Osteoblast (primary cell): ENCODE measurements at regions not wholly inside any gene's neighbourhood (a gene's known extent, or its start where the extent isn't known, plus 50 kb on each side); places are given as distances from the start of the nearest gene placed in this dataset.

ENCODE experiments used
- DNase-seq: peaks from one replicate; pipeline ENCODE4 v3.0.0; 2011; ENCODE audit warnings: low spot score, mixed read lengths; ENCODE audit not compliant: insufficient read length; ENCODE audit errors: missing footprints
- H2AFZ ChIP-seq: 2 replicates; pipeline ENCODE4 v1.6.0; 2011; ENCODE audit warnings: mild to moderate bottlenecking, low read length
- H3K27ac ChIP-seq: 2 replicates; pipeline ENCODE4 v1.5.1; 2011; ENCODE audit warnings: mild to moderate bottlenecking, low read depth, low read length, moderate library complexity
- H3K27me3 ChIP-seq: 2 replicates; pipeline ENCODE4 v1.6.0; 2012; ENCODE audit warnings: mild to moderate bottlenecking, control low read depth, inconsistent platforms, low read length, moderate library complexity; ENCODE audit not compliant: insufficient read depth
- H3K36me3 ChIP-seq: 2 replicates; pipeline ENCODE4 v1.5.1; 2011; ENCODE audit warnings: mild to moderate bottlenecking, low read length, control low read depth, moderate library complexity; ENCODE audit not compliant: insufficient read depth
- H3K4me1 ChIP-seq: 2 replicates; pipeline ENCODE4 v1.5.1; 2011; ENCODE audit warnings: mild to moderate bottlenecking, low read length, control low read depth, moderate library complexity; ENCODE audit not compliant: insufficient read depth
- H3K4me2 ChIP-seq: 2 replicates; pipeline ENCODE4 v1.6.0; 2011; ENCODE audit warnings: mild to moderate bottlenecking, low read length; ENCODE audit not compliant: insufficient read depth
- H3K4me3 ChIP-seq: fragments of 200-600 bp; sonication (generic); 3 replicates; pipeline ENCODE4 v1.5.1; 2012; ENCODE audit warnings: mild to moderate bottlenecking, low read length, inconsistent platforms; ENCODE audit not compliant: insufficient read depth
- H3K79me2 ChIP-seq: 2 replicates; pipeline ENCODE4 v1.6.0; 2012; ENCODE audit warnings: mild to moderate bottlenecking, low read length, control low read depth, inconsistent platforms; ENCODE audit not compliant: insufficient read depth
- H3K9me3 ChIP-seq: 2 replicates; pipeline ENCODE4 v1.5.1; 2011; ENCODE audit warnings: low read depth, low read length, control low read depth
- H4K20me1 ChIP-seq: 2 replicates; pipeline ENCODE4 v1.6.0; 2012; ENCODE audit warnings: mild to moderate bottlenecking, low read length, control low read depth; ENCODE audit not compliant: insufficient read depth
- TF ChIP-seq, protein P1 (sequence below): IDR thresholded peaks from 2 replicates; pipeline ENCODE4 v1.5.1; 2011; ENCODE audit warnings: mild to moderate bottlenecking, low read depth, low read length, moderate library complexity; ENCODE audit errors: extremely low read depth

DNA sequence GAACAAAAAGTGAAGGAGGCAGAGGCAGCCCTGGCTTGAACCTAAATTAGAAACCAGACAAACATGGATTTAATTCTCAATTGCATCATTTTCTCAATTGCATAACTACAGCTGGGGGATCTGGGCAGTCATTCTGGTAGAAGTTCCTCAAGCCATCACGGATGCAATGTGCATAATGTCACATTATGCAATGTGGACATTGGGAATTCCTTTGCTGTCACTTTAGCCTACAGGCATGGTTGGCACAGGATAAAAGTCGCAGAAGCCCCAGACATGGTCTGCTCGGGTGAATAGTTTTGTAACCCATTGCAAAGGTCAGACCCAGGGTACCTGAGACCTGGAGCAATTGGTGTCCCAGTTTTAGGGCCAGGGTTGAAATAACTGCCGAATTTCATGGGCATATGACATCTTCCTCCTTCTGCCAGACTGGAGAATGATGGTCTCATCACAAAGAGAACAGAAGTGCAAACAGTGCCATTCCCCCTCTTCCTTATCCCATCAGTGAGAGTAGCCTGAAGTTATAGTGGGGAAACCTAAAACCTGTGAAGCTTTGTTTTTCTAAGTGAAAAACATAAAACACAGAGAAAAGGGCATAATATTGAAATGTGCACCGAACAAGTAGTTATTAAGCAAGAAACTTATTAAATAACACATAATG lies 290.8 kb downstream of the MSX2 start:
- no peaks in the 10 kb centered on the region for H3K36me3 ChIP-seq
- no peaks in the 10 kb centered on the region for H3K27me3 ChIP-seq
- no peaks in the 10 kb centered on the region for H3K4me1 ChIP-seq
- no peaks in the 10 kb centered on the region for H4K20me1 ChIP-seq
- H3K79me2 ChIP-seq = no peaks in the 10 kb centered on the region
- TF ChIP-seq, protein P1, sequence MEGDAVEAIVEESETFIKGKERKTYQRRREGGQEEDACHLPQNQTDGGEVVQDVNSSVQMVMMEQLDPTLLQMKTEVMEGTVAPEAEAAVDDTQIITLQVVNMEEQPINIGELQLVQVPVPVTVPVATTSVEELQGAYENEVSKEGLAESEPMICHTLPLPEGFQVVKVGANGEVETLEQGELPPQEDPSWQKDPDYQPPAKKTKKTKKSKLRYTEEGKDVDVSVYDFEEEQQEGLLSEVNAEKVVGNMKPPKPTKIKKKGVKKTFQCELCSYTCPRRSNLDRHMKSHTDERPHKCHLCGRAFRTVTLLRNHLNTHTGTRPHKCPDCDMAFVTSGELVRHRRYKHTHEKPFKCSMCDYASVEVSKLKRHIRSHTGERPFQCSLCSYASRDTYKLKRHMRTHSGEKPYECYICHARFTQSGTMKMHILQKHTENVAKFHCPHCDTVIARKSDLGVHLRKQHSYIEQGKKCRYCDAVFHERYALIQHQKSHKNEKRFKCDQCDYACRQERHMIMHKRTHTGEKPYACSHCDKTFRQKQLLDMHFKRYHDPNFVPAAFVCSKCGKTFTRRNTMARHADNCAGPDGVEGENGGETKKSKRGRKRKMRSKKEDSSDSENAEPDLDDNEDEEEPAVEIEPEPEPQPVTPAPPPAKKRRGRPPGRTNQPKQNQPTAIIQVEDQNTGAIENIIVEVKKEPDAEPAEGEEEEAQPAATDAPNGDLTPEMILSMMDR = no peak
- H3K27ac ChIP-seq = no peak overlapping the region
- H3K4me3 ChIP-seq = no peak overlapping the region
- no peak overlapping the region for H2AFZ ChIP-seq
- no peak overlapping the region for H3K4me2 ChIP-seq
- no peak for DNase-seq
- H3K9me3 ChIP-seq = no peaks in the 10 kb centered on the region

DNA sequence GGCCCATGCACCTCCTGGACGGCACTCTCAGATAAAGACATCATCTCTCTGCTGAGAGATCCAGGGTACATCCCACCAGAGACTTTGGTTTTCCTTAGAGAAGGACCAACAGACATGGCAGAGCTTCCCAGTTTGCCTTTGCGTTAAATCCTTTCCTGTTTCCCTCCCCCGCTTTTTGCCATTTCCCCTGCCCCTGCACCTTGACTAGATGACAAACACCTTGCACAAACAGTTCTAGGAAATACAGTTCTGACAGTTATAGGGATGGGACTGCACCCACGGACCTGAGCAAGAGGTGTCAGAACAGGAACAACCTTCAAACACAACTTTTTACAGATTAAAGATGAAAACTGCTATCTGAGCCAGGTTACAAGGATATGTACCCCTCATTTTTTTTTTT lies 288.9 kb downstream of the MSX2 start:
- Histone ChIP-seq H3K27ac (no peak overlapping the region), H3K4me1 (no peaks in the 10 kb centered on the region), H2AFZ (no peak overlapping the region), H4K20me1 (no peaks in the 10 kb centered on the region), H3K27me3 (no peaks in the 10 kb centered on the region), H3K4me2 (no peak overlapping the region), H3K4me3 (no peak overlapping the region), H3K79me2 (no peaks in the 10 kb centered on the region), H3K9me3 (no peaks in the 10 kb centered on the region), H3K36me3 (no peaks in the 10 kb centered on the region)
- TF ChIP-seq, protein P1 = no peak
- no peak for DNase-seq

DNA sequence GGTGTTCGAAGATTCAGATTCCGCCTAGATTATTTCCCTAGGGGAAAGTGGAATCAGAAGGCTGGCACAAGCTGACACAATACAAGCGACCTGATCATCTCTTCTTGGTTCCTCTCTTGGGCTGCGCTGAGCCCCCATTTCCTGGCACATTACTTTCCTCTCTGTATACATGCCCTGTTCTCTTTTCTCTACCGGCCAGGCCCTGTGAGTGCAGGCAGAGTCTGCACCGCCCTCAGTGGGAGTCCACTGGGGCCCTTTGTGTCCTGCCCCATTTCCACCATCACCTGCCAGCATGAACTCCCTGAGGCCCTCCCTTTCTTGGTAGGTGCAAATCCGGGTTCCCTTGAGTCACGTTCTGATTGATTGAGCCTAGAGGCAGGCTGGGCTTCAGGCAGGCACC lies 287.9 kb downstream of the MSX2 start:
- no peak for DNase-seq
- Histone ChIP-seq H3K4me1 (no peaks in the 10 kb centered on the region), H3K4me3 (no peak overlapping the region), H3K27me3 (no peaks in the 10 kb centered on the region), H3K27ac (no peak overlapping the region), H3K79me2 (no peaks in the 10 kb centered on the region), H2AFZ (no peak overlapping the region), H3K36me3 (no peaks in the 10 kb centered on the region), H4K20me1 (no peaks in the 10 kb centered on the region), H3K9me3 (no peaks in the 10 kb centered on the region), H3K4me2 (no peak overlapping the region)
- TF ChIP-seq, protein P1 = no peak

DNA sequence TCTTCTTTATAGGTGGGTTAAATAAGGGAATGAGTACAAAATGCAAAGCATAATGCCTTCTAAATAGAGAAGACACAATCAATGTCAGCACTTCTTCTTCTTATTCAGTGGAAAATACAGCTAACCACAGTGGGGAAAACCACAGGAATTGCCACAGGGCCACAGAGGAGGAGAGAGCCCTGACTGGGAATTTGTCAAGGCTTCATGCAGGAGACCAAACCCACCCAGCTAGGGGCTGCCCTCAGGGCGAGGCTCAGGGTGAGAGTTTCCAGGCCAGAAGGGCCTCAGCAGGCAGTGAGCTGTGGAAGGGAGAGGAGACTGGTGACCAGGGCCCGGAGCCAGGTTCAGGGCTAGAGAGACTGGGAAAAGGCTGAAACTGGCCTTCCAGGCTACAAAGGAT lies 279.1 kb downstream of the MSX2 start:
- Histone ChIP-seq H3K4me1 (no peaks in the 10 kb centered on the region), H3K27ac (no peak overlapping the region), H3K27me3 (no peaks in the 10 kb centered on the region), H3K36me3 (no peaks in the 10 kb centered on the region), H4K20me1 (no peaks in the 10 kb centered on the region), H3K9me3 (no peaks in the 10 kb centered on the region), H3K79me2 (no peaks in the 10 kb centered on the region), H3K4me3 (no peak overlapping the region), H3K4me2 (no peak overlapping the region), H2AFZ (no peak overlapping the region)
- no peak for DNase-seq
- TF ChIP-seq, protein P1 = no peak
